IMR-90 (cell line): ENCODE measurements at regions not wholly inside any gene's neighbourhood (a gene's known extent, or its start where the extent isn't known, plus 50 kb on each side); places are given as distances from the start of the nearest gene placed in this dataset.
A peak's percentile ranks its signal among the peaks of the same experiment; 100 is the strongest.

Source experiments
- ATAC-seq: fragments of 200-7000 bp; cut with Tn5 transposase; 2 replicates; pipeline ENCODE4 v1.9.1; 2020; ENCODE audit warnings: low read depth, mild to moderate bottlenecking, moderate library complexity
- BruUV-seq: library from RNA; stranded (reverse); fragments of 400-500 nt; replicated peaks from 2 replicates; lab custom pipeline; 2021; lab: Mats Ljungman, UMichigan
- CTCF ChIA-PET: fragments of 300-600 bp; formaldehyde crosslinking; extraction: SDS; loops from one replicate; lab custom pipeline; 2021; ENCODE audit warnings: antibody characterized with exemption; lab: Yijun Ruan, JAX
- POLR2A ChIA-PET: fragments of 300-600 bp; sonication (Branson Sonifier 250); formaldehyde crosslinking; loops from one replicate; lab custom pipeline; 2022; ENCODE audit warnings: antibody characterized with exemption; ENCODE audit not compliant: unreplicated experiment; lab: Charles Lee
- DNase-seq: peaks from one replicate; pipeline ENCODE4 v3.0.0; 2013
- H2AFZ ChIP-seq: replicated peaks from 2 replicates; pipeline ENCODE3; 2013; ENCODE audit warnings: low read length, mild to moderate bottlenecking; ENCODE audit not compliant: poor library complexity
- H2AK5ac ChIP-seq: 2 replicates; pipeline ENCODE4 v1.6.1; 2013; ENCODE audit warnings: low read depth, low read length, inconsistent platforms
- H2AK9ac ChIP-seq: replicated peaks from 2 replicates; pipeline ENCODE3; 2013; ENCODE audit warnings: mild to moderate bottlenecking, low read depth, low read length, moderate library complexity; ENCODE audit not compliant: poor library complexity
- H2BK120ac ChIP-seq: 2 replicates; pipeline ENCODE4 v1.6.1; 2013; ENCODE audit warnings: low read depth, low read length, inconsistent platforms
- H2BK15ac ChIP-seq: 3 replicates; pipeline ENCODE4 v1.6.1; 2013; ENCODE audit warnings: low read depth, low read length, inconsistent platforms
- H2BK20ac ChIP-seq: 2 replicates; pipeline ENCODE4 v1.6.1; 2013; ENCODE audit warnings: low read depth, mild to moderate bottlenecking, inconsistent platforms, low read length, moderate library complexity
- H2BK5ac ChIP-seq: 2 replicates; pipeline ENCODE4 v1.6.1; 2013; ENCODE audit warnings: mild to moderate bottlenecking, low read depth, low read length, inconsistent platforms; ENCODE audit not compliant: poor library complexity, severe bottlenecking
- H3K14ac ChIP-seq: replicated peaks from 2 replicates; pipeline ENCODE4 v1.6.1; 2013; ENCODE audit warnings: low read depth, low read length, inconsistent platforms
- H3K18ac ChIP-seq: 2 replicates; pipeline ENCODE4 v1.6.1; 2013; ENCODE audit warnings: low read depth, low read length, control low read depth
- H3K23ac ChIP-seq: 2 replicates; pipeline ENCODE4 v1.6.1; 2013; ENCODE audit warnings: low read depth, low read length, inconsistent platforms
- H3K27ac ChIP-seq: 2 replicates; pipeline ENCODE4 v1.5.1; 2013; ENCODE audit warnings: mild to moderate bottlenecking, control low read depth, low read length; ENCODE audit not compliant: insufficient read depth
- H3K27me3 ChIP-seq: 2 replicates; pipeline ENCODE4 v1.6.1; 2013; ENCODE audit warnings: low read length; ENCODE audit not compliant: control insufficient read depth, insufficient read depth
- H3K36me3 ChIP-seq: 2 replicates; pipeline ENCODE4 v1.6.1; 2013; ENCODE audit warnings: low read length, mixed read lengths; ENCODE audit not compliant: control insufficient read depth, insufficient read depth
- H3K4ac ChIP-seq: 2 replicates; pipeline ENCODE4 v1.6.1; 2013; ENCODE audit warnings: low read depth, low read length, inconsistent platforms
- H3K4me1 ChIP-seq: 2 replicates; pipeline ENCODE4 v1.6.1; 2013; ENCODE audit warnings: low read length, mixed read lengths; ENCODE audit not compliant: control insufficient read depth, insufficient read depth
- H3K4me2 ChIP-seq: 2 replicates; pipeline ENCODE4 v1.6.1; 2013; ENCODE audit warnings: low read depth, mild to moderate bottlenecking, control low read depth, low read length, moderate library complexity
- H3K4me3 ChIP-seq: 2 replicates; pipeline ENCODE4 v1.5.1; 2013; ENCODE audit warnings: low read depth, mild to moderate bottlenecking, control low read depth, low read length, moderate library complexity; ENCODE audit not compliant: insufficient read depth
- H3K56ac ChIP-seq: 2 replicates; pipeline ENCODE4 v1.6.1; 2013; ENCODE audit warnings: low read length, inconsistent platforms; ENCODE audit not compliant: insufficient read depth; ENCODE audit errors: extremely low read depth
- H3K79me1 ChIP-seq, 2 experiments: 2 replicates each; pipeline ENCODE4 v1.6.1; 2013; ENCODE audit warnings: low read length in 2 of 2, inconsistent platforms in 1 of 2, low read depth in 1 of 2
- H3K9ac ChIP-seq: 2 replicates; pipeline ENCODE4 v1.6.1; 2013; ENCODE audit warnings: low read depth, low read length, control low read depth
- H3K9me1 ChIP-seq: 2 replicates; pipeline ENCODE4 v1.6.1; 2013; ENCODE audit warnings: low read length, inconsistent platforms; ENCODE audit not compliant: insufficient read depth
- H3K9me3 ChIP-seq: 2 replicates; pipeline ENCODE4 v1.6.1; 2013; ENCODE audit warnings: low read length; ENCODE audit not compliant: control insufficient read depth, insufficient read depth
- H4K20me1 ChIP-seq: 2 replicates; pipeline ENCODE4 v1.6.1; 2013; ENCODE audit warnings: low read length, inconsistent platforms; ENCODE audit not compliant: insufficient read depth
- H4K5ac ChIP-seq: 2 replicates; pipeline ENCODE4 v1.6.1; 2013; ENCODE audit warnings: mild to moderate bottlenecking, low read depth, low read length, control low read depth
- H4K8ac ChIP-seq, 2 experiments: 2 replicates each; pipeline ENCODE4 v1.6.1; 2013; ENCODE audit warnings: low read depth in 2 of 2, low read length in 2 of 2, control low read depth in 1 of 2, inconsistent platforms in 1 of 2
- H4K91ac ChIP-seq: 2 replicates; pipeline ENCODE4 v1.6.1; 2013; ENCODE audit warnings: low read depth, low read length, inconsistent platforms; ENCODE audit not compliant: insufficient read depth
- CTCF ChIP-seq: conservative IDR thresholded peaks from 2 replicates; pipeline ENCODE4 v1.5.1; 2012; ENCODE audit warnings: mild to moderate bottlenecking, low read depth, low read length, improper control_type of control experiment
- MAFK ChIP-seq: IDR thresholded peaks from 2 replicates; pipeline ENCODE4 v1.6.1; 2012; ENCODE audit warnings: low read depth, low read length, improper control_type of control experiment
- RCOR1 ChIP-seq: IDR thresholded peaks from 2 replicates; pipeline ENCODE4 v1.6.1; 2012; ENCODE audit warnings: mild to moderate bottlenecking, low read length, improper control_type of control experiment; ENCODE audit not compliant: insufficient replicate concordance
- USF2 ChIP-seq: fragments of 150-350 bp; IDR thresholded peaks from 2 replicates; pipeline ENCODE4 v1.6.1; 2017; ENCODE audit warnings: mild to moderate bottlenecking, antibody characterized with exemption, low read length, low read depth
- dilution Hi-C: fragments of 300-500 bp; cut with HindIII; formaldehyde crosslinking; loops from one replicate; pipeline ENCODE4 v1.14.3; 2018; ENCODE audit warnings: low sequenced_read_pairs; ENCODE audit not compliant: unreplicated experiment
- in situ Hi-C: fragments of 300-500 bp; cut with MboI; formaldehyde crosslinking; loops from 3 replicates; pipeline ENCODE4 v1.14.3; 2019; ENCODE audit warnings: low sequenced_read_pairs, inconsistent platforms, mixed read lengths
- intact Hi-C: fragments of 100-400 bp; cut with micrococcal nuclease; formaldehyde crosslinking; loops from 2 replicates; pipeline ENCODE4 v1.10.0; 2022

GRCh38 chr5:56357426-56357825 is 124.3 kb upstream of the ANKRD55 start:
- Histone ChIP-seq H3K27me3 (no peaks in the 10 kb centered on the region), H4K91ac (no peak overlapping the region), H3K9me3 (no peaks in the 10 kb centered on the region), H3K14ac (no peak overlapping the region; the same call in 1 of the 2 replicates), H2BK120ac (no peak overlapping the region), H2BK15ac (no peak overlapping the region), H2AK9ac (no peak overlapping the region), H2AK5ac (no peak overlapping the region), H3K9ac (no peak overlapping the region), H3K9me1 (no peaks in the 10 kb centered on the region), H3K4me1 (peaks cover 4% of the 10 kb centered on the region), H3K18ac (no peak overlapping the region), H2BK20ac (no peak overlapping the region; the same call in 1 of the 2 replicates), H3K4ac (0 out of 2 replicates have a peak overlapping the region, but pooled peaks have one; percentile 43), H3K4me3 (no peak overlapping the region), H4K20me1 (no peaks in the 10 kb centered on the region), H3K36me3 (no peaks in the 10 kb centered on the region), H3K79me1 (no peaks in the 10 kb centered on the region), H3K4me2 (no peak overlapping the region), H4K5ac (no peak overlapping the region), H3K23ac (no peak overlapping the region), H3K56ac (no peak overlapping the region), H3K27ac (no peak overlapping the region), H2AFZ (no peak overlapping the region), H2BK5ac (no peak overlapping the region), H4K8ac (no peak overlapping the region)
- POLR2A ChIA-PET = no interaction called here
- dilution Hi-C loops (no loop called here), intact Hi-C loops (loop anchor here (5.0 kb wide), 2 partner anchors 50 to 120 kb away; no protein-coding TSS in a partner anchor), in situ Hi-C loops (no loop called here)
- TF ChIP-seq USF2 = no peak
- TF ChIP-seq MAFK = no peak
- TF ChIP-seq CTCF = no peak
- no peak for TF ChIP-seq RCOR1
- CTCF ChIA-PET = interaction anchor here (0.5 kb wide), 1 partner anchor 48 kb away, joined by 6 read pairs; no protein-coding TSS in a partner anchor
- BruUV-seq = no TSS peak
- ATAC-seq = no peak
- no peak for DNase-seq
